Esophagus squamous epithelium (tissue), 5 donors: ENCODE measurements at regions not wholly inside any gene's neighbourhood (a gene's known extent, or its start where the extent isn't known, plus 50 kb on each side); places are given as distances from the start of the nearest gene placed in this dataset.

ENCODE experiments used
- DNase-seq: peaks from one replicate; lab custom pipeline; 2025; lab: John Stamatoyannopoulos, UW
- H3K27ac ChIP-seq, 4 donors: fragments of 200-600 bp; sonication (generic); one replicate each; pipeline ENCODE4 v1.5.1; 2016 to 2019; ENCODE audit warnings: mild to moderate bottlenecking in 1 of 4
- H3K27me3 ChIP-seq, 4 donors: fragments of 200-600 bp; sonication (generic); 1 replicate in 3 of 4; 2 replicates in 1 of 4; pipeline versions ENCODE4 v1.5.1 to v1.6.0; 2017 to 2021; ENCODE audit warnings: antibody characterized with exemption in 1 of 4
- H3K36me3 ChIP-seq, 3 donors: fragments of 200-600 bp; sonication (generic); one replicate each; pipeline ENCODE4 v1.5.1; 2016 to 2019
- H3K4me1 ChIP-seq, 3 donors: fragments of 200-600 bp; sonication (generic); one replicate each; pipeline ENCODE4 v1.5.1; 2017 to 2019
- H3K4me3 ChIP-seq, 4 donors: fragments of 200-600 bp; sonication (generic); 1 replicate in 3 of 4; 2 replicates in 1 of 4; pipeline ENCODE4 v1.5.1; 2016 to 2019; ENCODE audit warnings: mild to moderate bottlenecking in 2 of 4, moderate library complexity in 1 of 4
- H3K9me3 ChIP-seq, 3 donors: fragments of 200-600 bp; sonication (generic); one replicate each; pipeline ENCODE4 v1.5.1; 2016 to 2019
- POLR2A ChIP-seq, 4 donors: fragments of 450-650 bp; IDR thresholded peaks; one replicate each; pipeline ENCODE4 v1.6.1; 2017; ENCODE audit warnings: antibody characterized with exemption in 4 of 4, mild to moderate bottlenecking in 4 of 4, moderate library complexity in 3 of 4
- WGBS, 2 donors: methylation state at CpG; one replicate each; pipeline ENCODE4 v1.1.5; 2018; 5-methylcytosine and 5-hydroxymethylcytosine counted together
- intact Hi-C: fragments of 100-400 bp; cut with DNase I; formaldehyde crosslinking; loops from one replicate; pipeline ENCODE4 v1.15.0; 2022
- TF ChIP-seq, protein P1 (sequence below), 6 experiments: fragments of 450-650 bp in 4 of 6; fragments of 200-600 bp in 2 of 6; sonication (generic) in 2 of 6; IDR thresholded peaks; one replicate each; pipeline ENCODE4 v1.5.1; 2016 to 2019; ENCODE audit warnings: antibody characterized with exemption in 6 of 6, mild to moderate bottlenecking in 4 of 6, moderate library complexity in 4 of 6
- donor health status: DM: yes; HTN: yes; CAD: no.

DNA sequence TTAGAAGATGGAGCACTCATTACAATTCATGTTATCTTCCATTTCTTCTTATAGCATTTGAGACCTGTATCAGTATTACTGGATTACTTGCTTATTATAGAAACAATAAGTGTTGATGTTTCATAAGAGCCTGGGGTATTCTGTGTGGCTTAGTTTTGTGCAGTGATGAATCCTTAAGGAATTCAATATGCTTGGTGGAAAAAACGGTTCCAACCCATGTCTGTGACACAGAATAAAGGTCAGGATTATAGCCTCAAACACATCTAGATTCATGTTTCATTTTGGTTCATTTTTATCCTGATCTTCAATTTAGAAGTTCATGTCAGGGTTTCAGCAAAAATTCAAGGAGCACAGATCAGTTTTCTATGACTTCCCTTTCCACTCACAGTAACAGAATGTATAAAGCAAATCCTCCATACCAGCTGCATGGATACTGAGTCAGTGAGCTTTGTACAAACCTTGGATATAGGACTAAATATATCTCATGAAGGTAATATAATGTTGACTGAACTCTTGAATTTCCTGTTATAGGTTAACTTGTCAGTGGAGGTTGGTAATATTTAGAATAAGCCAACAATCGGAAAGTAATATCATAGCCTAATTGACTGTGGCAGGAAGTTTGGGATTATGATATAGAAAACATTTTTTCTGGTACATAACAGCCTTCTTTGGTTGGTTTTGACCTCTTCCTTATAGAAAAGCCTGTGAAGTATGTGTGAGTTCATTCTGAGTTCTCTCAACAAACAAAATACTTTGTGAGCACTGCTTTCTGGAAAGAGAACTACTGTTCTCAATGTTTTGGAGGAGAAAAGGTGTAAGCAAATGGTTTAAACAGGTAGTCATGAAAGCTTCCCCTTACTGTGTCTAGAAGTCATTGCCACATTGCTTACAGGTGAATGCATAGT lies 218.2 kb upstream of the TPM1 start:
- no peaks in the 10 kb centered on the region for H3K4me1 ChIP-seq
- DNase-seq = no peak

DNA sequence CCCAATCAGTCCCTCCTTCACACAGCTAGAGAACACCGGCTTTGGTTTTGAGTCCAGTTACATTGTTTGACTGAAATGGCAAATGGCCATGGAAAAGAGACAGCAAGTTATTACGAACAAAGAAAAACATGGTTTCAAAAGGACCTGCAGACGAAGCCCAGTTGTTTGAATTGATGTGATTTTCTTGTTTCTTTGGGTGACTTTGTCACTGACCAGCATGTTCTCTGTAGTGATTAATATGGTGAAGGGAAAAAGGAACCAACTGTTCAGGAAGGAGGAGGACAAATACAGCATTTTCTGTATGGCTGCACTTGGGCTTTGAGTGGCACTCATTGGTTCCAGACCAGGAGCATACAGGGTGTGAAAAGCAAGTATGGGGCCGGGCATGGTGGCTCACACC lies 217.4 kb upstream of the TPM1 start:
- no peak overlapping the region for H3K27ac ChIP-seq

More for the DNA sequence above, 218.2 kb upstream of the TPM1 start:
- intact Hi-C loops = no loop called here
- no peak for TF ChIP-seq POLR2A (IDR thresholded peaks at IDR 0.05)
- TF ChIP-seq, protein P1, sequence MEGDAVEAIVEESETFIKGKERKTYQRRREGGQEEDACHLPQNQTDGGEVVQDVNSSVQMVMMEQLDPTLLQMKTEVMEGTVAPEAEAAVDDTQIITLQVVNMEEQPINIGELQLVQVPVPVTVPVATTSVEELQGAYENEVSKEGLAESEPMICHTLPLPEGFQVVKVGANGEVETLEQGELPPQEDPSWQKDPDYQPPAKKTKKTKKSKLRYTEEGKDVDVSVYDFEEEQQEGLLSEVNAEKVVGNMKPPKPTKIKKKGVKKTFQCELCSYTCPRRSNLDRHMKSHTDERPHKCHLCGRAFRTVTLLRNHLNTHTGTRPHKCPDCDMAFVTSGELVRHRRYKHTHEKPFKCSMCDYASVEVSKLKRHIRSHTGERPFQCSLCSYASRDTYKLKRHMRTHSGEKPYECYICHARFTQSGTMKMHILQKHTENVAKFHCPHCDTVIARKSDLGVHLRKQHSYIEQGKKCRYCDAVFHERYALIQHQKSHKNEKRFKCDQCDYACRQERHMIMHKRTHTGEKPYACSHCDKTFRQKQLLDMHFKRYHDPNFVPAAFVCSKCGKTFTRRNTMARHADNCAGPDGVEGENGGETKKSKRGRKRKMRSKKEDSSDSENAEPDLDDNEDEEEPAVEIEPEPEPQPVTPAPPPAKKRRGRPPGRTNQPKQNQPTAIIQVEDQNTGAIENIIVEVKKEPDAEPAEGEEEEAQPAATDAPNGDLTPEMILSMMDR (IDR thresholded peaks at IDR 0.05) = no peak
- Histone ChIP-seq H3K27me3 (no peaks in the 10 kb centered on the region), H3K9me3 (no peaks in the 10 kb centered on the region), H3K4me3 (no peak overlapping the region), H3K36me3 (peaks cover 0 to 12% (median 0%) of the 10 kb centered on the region in 3 donors), H3K27ac (no peak overlapping the region)
- WGBS, 2 donors = 48 to 51% methylated on average over 2 of the region's 2 CpGs

DNA sequence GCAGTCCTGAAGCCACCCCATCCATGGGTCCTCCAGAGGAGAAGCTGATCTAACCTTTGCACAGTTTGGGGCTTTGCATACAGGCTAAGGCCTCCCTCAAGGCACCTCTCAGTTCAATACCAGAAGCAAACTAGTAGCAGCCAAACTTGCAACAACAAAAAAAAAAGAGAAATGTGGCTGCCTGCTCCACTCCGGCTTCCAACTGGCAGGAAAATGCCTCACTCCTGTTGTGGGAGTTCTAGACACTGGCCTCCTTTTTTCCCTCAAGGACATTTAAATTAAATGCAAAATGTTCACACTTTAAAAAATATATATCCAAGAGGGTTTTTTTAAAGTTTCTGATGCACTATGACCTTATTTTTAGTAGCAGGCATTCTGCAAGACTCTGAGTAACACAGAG lies 216.0 kb upstream of the TPM1 start:
- intact Hi-C loops = no loop called here
- H3K9me3 ChIP-seq = no peaks in the 10 kb centered on the region
- H3K4me3 ChIP-seq = no peak overlapping the region
- TF ChIP-seq, protein P1 (IDR thresholded peaks at IDR 0.05) = no peak
- TF ChIP-seq POLR2A (IDR thresholded peaks at IDR 0.05) = no peak
- H3K27me3 ChIP-seq = no peaks in the 10 kb centered on the region
- no peak overlapping the region for H3K27ac ChIP-seq
- DNase-seq = no peak
- 78 to 91% methylated on average over 1 of the region's 1 CpG for WGBS, 2 donors
- no peaks in the 10 kb centered on the region for H3K36me3 ChIP-seq
- no peaks in the 10 kb centered on the region for H3K4me1 ChIP-seq

More for the DNA sequence above, 217.4 kb upstream of the TPM1 start:
- no peaks in the 10 kb centered on the region for H3K4me1 ChIP-seq
- WGBS, 2 donors = 84 to 93% methylated on average over 4 of the region's 4 CpGs
- H3K9me3 ChIP-seq = no peaks in the 10 kb centered on the region
- no peak for DNase-seq
- H3K27me3 ChIP-seq = no peaks in the 10 kb centered on the region
- no peak overlapping the region for H3K4me3 ChIP-seq
- peaks cover 0 to 7% (median 0%) of the 10 kb centered on the region in 3 donors for H3K36me3 ChIP-seq
- intact Hi-C loops = no loop called here
- TF ChIP-seq, protein P1 (IDR thresholded peaks at IDR 0.05) = no peak
- TF ChIP-seq POLR2A (IDR thresholded peaks at IDR 0.05) = no peak

DNA sequence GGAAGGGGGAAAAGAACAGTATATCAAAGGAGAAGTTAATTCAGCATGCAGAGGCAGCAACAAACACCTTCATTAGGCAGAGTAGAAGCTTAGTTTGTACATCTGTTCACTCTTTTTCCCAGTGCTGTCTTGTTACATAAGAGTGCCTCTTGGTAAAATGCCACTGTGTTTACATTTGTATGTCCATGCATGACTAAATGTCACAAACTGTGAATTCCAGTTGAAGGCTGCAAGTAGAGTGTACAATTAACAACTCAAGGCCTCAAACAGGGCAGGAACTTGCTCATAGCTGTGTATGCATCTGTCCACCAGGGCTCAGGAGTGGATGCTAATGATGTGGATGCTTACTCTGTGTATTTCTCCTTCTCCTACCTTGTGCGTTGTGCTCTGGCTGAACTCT lies 214.2 kb upstream of the TPM1 start:
- H3K27ac ChIP-seq = no peak overlapping the region
- intact Hi-C loops = no loop called here
- no peak for TF ChIP-seq POLR2A (IDR thresholded peaks at IDR 0.05)
- H3K9me3 ChIP-seq = no peaks in the 10 kb centered on the region
- DNase-seq = no peak
- H3K4me1 ChIP-seq = no peaks in the 10 kb centered on the region
- WGBS, 2 donors = 88 to 100% methylated on average over 1 of the region's 1 CpG
- no peaks in the 10 kb centered on the region for H3K27me3 ChIP-seq
- H3K36me3 ChIP-seq = peaks cover 0 to 3% (median 0%) of the 10 kb centered on the region in 3 donors
- no peak overlapping the region for H3K4me3 ChIP-seq

DNA sequence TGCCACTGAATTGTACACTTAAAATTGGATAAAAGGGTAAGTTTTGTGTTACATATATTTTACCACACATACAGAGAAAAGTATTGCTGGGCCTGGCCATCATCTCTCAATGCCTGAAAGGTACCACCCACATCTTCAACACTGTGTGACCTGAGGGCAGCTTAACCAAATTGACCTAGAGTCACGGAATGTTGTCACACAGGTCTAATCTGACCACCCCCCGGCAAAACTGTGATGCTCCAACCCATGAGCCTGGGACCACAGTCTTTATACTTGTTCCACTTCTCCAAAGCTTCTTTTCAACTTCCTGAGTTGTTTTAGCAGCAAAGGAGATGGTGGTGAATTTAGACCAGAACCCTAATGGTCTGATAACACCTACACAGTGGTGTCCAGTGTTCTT lies 210.3 kb upstream of the TPM1 start:
- WGBS, 2 donors = 56 to 100% methylated on average over 2 of the region's 2 CpGs
- H3K9me3 ChIP-seq = no peaks in the 10 kb centered on the region
- H3K4me1 ChIP-seq = no peaks in the 10 kb centered on the region
- H3K4me3 ChIP-seq = no peak overlapping the region
- TF ChIP-seq POLR2A (IDR thresholded peaks at IDR 0.05) = no peak
- TF ChIP-seq, protein P1 (IDR thresholded peaks at IDR 0.05) = no peak
- no peaks in the 10 kb centered on the region for H3K27me3 ChIP-seq
- H3K27ac ChIP-seq = no peak overlapping the region
- DNase-seq = no peak
- peaks cover 0 to 31% (median 0%) of the 10 kb centered on the region in 3 donors for H3K36me3 ChIP-seq
- intact Hi-C loops = no loop called here
